Neural cell (in vitro differentiated cells): ENCODE measurements at regions not wholly inside any gene's neighbourhood (a gene's known extent, or its start where the extent isn't known, plus 50 kb on each side); places are given as distances from the start of the nearest gene placed in this dataset.

ENCODE experiments used
- CTCF ChIP-seq: fragments of 450-650 bp; IDR thresholded peaks from 2 replicates; pipeline ENCODE4 v1.5.1; 2014; ENCODE audit warnings: antibody characterized with exemption, mild to moderate bottlenecking, moderate library complexity; ENCODE audit not compliant: poor library complexity, severe bottlenecking
- SMC3 ChIP-seq: fragments of 450-650 bp; conservative IDR thresholded peaks from 2 replicates; pipeline ENCODE4 v1.6.1; 2014; ENCODE audit warnings: antibody characterized with exemption, mild to moderate bottlenecking, moderate library complexity; ENCODE audit not compliant: poor library complexity

GRCh38 chr5:57859626-57860025, 377.0 kb upstream of the ACTBL2 start:
- TF ChIP-seq SMC3 (no peak), CTCF (no peak)
